ENCODE measurements at regions not wholly inside any gene's neighbourhood (a gene's known extent, or its start where the extent isn't known, plus 50 kb on each side); places are given as distances from the start of the nearest gene placed in this dataset.

GRCh38 chr20:57031867-57032355 lies 234.5 kb downstream of the BMP7 start:
- DNase-seq: no peak
- peaks cover 12% of the 10 kb centered on the region for H3K27me3 Mint-ChIP-seq (ENCODE audit: unreplicated experiment)
- peaks cover 57% of the 10 kb centered on the region for H3K4me1 Mint-ChIP-seq (ENCODE audit: low read depth, unreplicated experiment)
- H3K27ac Mint-ChIP-seq (ENCODE audit: unreplicated experiment): peak overlapping the region; percentile 91
- TF ChIP-seq, protein P1, sequence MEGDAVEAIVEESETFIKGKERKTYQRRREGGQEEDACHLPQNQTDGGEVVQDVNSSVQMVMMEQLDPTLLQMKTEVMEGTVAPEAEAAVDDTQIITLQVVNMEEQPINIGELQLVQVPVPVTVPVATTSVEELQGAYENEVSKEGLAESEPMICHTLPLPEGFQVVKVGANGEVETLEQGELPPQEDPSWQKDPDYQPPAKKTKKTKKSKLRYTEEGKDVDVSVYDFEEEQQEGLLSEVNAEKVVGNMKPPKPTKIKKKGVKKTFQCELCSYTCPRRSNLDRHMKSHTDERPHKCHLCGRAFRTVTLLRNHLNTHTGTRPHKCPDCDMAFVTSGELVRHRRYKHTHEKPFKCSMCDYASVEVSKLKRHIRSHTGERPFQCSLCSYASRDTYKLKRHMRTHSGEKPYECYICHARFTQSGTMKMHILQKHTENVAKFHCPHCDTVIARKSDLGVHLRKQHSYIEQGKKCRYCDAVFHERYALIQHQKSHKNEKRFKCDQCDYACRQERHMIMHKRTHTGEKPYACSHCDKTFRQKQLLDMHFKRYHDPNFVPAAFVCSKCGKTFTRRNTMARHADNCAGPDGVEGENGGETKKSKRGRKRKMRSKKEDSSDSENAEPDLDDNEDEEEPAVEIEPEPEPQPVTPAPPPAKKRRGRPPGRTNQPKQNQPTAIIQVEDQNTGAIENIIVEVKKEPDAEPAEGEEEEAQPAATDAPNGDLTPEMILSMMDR (IDR thresholded peaks at IDR 0.05; ENCODE audit: partially characterized antibody, unreplicated experiment): no peak
- H3K36me3 Mint-ChIP-seq (ENCODE audit: unreplicated experiment): peaks cover 4% of the 10 kb centered on the region
- H3K4me3 Mint-ChIP-seq (ENCODE audit: unreplicated experiment): peak overlapping the region; percentile 75
- H3K9me3 Mint-ChIP-seq (ENCODE audit: unreplicated experiment): peaks cover 18% of the 10 kb centered on the region

- DNase-seq: peak; percentile 51
- peaks cover 8% of the 10 kb centered on the region for H3K36me3 Mint-ChIP-seq (ENCODE audit: unreplicated experiment)
- peaks cover 52% of the 10 kb centered on the region for H3K4me1 Mint-ChIP-seq (ENCODE audit: low read depth, unreplicated experiment)
- TF ChIP-seq, protein P1 (IDR thresholded peaks at IDR 0.05; ENCODE audit: partially characterized antibody, unreplicated experiment): no peak
- H3K9me3 Mint-ChIP-seq (ENCODE audit: unreplicated experiment): peaks cover 17% of the 10 kb centered on the region
- peaks cover 12% of the 10 kb centered on the region for H3K27me3 Mint-ChIP-seq (ENCODE audit: unreplicated experiment)
- peak overlapping the region; percentile 74 for H3K27ac Mint-ChIP-seq (ENCODE audit: unreplicated experiment)
- H3K4me3 Mint-ChIP-seq (ENCODE audit: unreplicated experiment): no peak overlapping the region
Measured at GRCh38 chr20:57032847-57033246, 233.6 kb downstream of the BMP7 start.

- TF ChIP-seq, protein P1 (IDR thresholded peaks at IDR 0.05; ENCODE audit: partially characterized antibody, unreplicated experiment): no peak
- Mint-ChIP-seq H3K9me3 (ENCODE audit: unreplicated experiment) (peaks cover 15% of the 10 kb centered on the region), H3K4me1 (ENCODE audit: low read depth, unreplicated experiment) (peaks cover 50% of the 10 kb centered on the region), H3K36me3 (ENCODE audit: unreplicated experiment) (peaks cover 8% of the 10 kb centered on the region), H3K27me3 (ENCODE audit: unreplicated experiment) (peaks cover 12% of the 10 kb centered on the region), H3K27ac (ENCODE audit: unreplicated experiment) (no peak overlapping the region), H3K4me3 (ENCODE audit: unreplicated experiment) (no peak overlapping the region)
- DNase-seq: no peak
Measured at GRCh38 chr20:57034001-57034400, 232.4 kb downstream of the BMP7 start.

GRCh38 chr20:57037689-57038088 lies 228.8 kb downstream of the BMP7 start:
- Mint-ChIP-seq H3K4me3 (ENCODE audit: unreplicated experiment) (no peak overlapping the region), H3K4me1 (ENCODE audit: low read depth, unreplicated experiment) (peaks cover 15% of the 10 kb centered on the region), H3K27me3 (ENCODE audit: unreplicated experiment) (peaks cover 7% of the 10 kb centered on the region), H3K9me3 (ENCODE audit: unreplicated experiment) (peaks cover 6% of the 10 kb centered on the region), H3K36me3 (ENCODE audit: unreplicated experiment) (peaks cover 8% of the 10 kb centered on the region), H3K27ac (ENCODE audit: unreplicated experiment) (no peak overlapping the region)
- no peak for DNase-seq
- TF ChIP-seq, protein P1 (IDR thresholded peaks at IDR 0.05; ENCODE audit: partially characterized antibody, unreplicated experiment): no peak

DNA sequence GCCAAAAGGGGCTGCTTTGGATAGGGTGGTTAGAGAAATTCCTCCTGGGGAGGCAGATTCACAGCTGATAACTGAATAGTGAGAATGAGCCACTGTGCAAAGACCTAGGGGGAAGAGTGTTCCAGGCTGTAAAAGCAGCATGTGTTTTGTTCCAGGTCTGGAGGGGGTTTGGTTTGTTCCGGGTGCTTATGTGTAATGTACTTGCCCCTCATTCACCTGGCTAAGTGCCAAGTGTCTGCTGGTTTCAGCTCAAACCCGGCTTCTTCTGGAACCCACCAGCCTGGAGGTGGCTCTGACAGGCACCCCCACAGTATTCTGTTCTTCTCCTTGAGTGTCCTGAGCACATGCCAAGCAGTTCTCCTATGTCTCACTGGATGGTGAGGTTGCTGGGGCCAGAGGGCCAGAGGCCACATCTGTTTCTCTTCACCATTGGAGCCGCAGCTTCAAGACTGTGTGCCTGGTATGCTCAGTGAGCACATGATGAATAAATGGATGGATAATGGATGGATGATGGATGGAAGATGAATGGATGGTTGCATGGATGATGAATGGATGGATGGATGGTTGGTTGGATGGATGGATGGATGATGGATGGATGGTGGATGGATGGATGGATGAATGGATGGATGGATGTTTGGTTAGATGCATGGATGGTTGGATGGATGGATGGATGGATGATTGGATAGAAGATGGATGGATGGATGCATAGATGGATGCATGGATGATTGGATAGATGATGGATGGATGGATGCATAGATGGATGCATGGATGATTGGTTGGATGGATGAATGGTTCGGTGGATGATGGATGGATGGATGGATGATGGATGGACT lies 227.6 kb downstream of the BMP7 start:
- H3K4me1 Mint-ChIP-seq (ENCODE audit: low read depth, unreplicated experiment): peaks cover 8% of the 10 kb centered on the region
- peaks cover 4% of the 10 kb centered on the region for H3K9me3 Mint-ChIP-seq (ENCODE audit: unreplicated experiment)
- no peak overlapping the region for H3K27ac Mint-ChIP-seq (ENCODE audit: unreplicated experiment)
- peaks cover 8% of the 10 kb centered on the region for H3K36me3 Mint-ChIP-seq (ENCODE audit: unreplicated experiment)
- no peak overlapping the region for H3K4me3 Mint-ChIP-seq (ENCODE audit: unreplicated experiment)
- peaks cover 5% of the 10 kb centered on the region for H3K27me3 Mint-ChIP-seq (ENCODE audit: unreplicated experiment)
- TF ChIP-seq, protein P1 (IDR thresholded peaks at IDR 0.05; ENCODE audit: partially characterized antibody, unreplicated experiment): no peak
- no peak for DNase-seq

All from glutamatergic neuron (in vitro differentiated cells).